Natural killer cell (primary cell): ENCODE measurements at regions not wholly inside any gene's neighbourhood (a gene's known extent, or its start where the extent isn't known, plus 50 kb on each side); places are given as distances from the start of the nearest gene placed in this dataset.

Experiments used
- ATAC-seq, 3 donors: fragments of 150-1000 bp in 2 of 3; fragments of 200-7000 bp in 1 of 3; cut with Tn5 transposase; 1 replicate in 1 of 3; 2 replicates in 2 of 3; pipeline ENCODE4 v1.10.0; 2021; ENCODE audit warnings: mild to moderate bottlenecking in 2 of 3, moderate library complexity in 2 of 3
- DNase-seq, 2 donors: peaks; one replicate each; pipeline versions ENCODE4 v3.0.0 to v3.0.0-alpha.2; 2013 to 2021; ENCODE audit warnings: mixed read lengths in 1 of 2
- H3K27ac ChIP-seq: one replicate; pipeline ENCODE4 v1.5.1; 2013; ENCODE audit warnings: mild to moderate bottlenecking, low read length
- H3K27me3 ChIP-seq: one replicate; pipeline ENCODE4 v1.6.1; 2013; ENCODE audit warnings: low read length; ENCODE audit not compliant: control insufficient read depth, insufficient read depth
- H3K36me3 ChIP-seq: one replicate; pipeline ENCODE4 v1.6.1; 2013; ENCODE audit warnings: low read length; ENCODE audit not compliant: control insufficient read depth, insufficient read depth
- H3K4me1 ChIP-seq: one replicate; pipeline ENCODE4 v1.6.1; 2013; ENCODE audit warnings: low read length; ENCODE audit not compliant: control insufficient read depth, insufficient read depth
- H3K4me3 ChIP-seq: one replicate; pipeline ENCODE4 v1.5.1; 2013; ENCODE audit warnings: low read length
- H3K9me3 ChIP-seq: one replicate; pipeline ENCODE4 v1.6.1; 2013; ENCODE audit warnings: low read length; ENCODE audit not compliant: control insufficient read depth, insufficient read depth
- H3K27ac Mint-ChIP-seq, 2 donors: one replicate each; pipeline ENCODE4 v1.8.0; 2022; ENCODE audit warnings: mild to moderate bottlenecking in 2 of 2, mixed read lengths in 2 of 2, moderate library complexity in 1 of 2
- H3K27me3 Mint-ChIP-seq, 2 donors: one replicate each; pipeline ENCODE4 v1.8.0; 2022; ENCODE audit warnings: low read depth in 2 of 2, mixed read lengths in 2 of 2
- H3K36me3 Mint-ChIP-seq: one replicate; pipeline ENCODE4 v1.8.0; 2022; ENCODE audit warnings: mixed read lengths
- H3K4me1 Mint-ChIP-seq, 2 donors: one replicate each; pipeline ENCODE4 v1.8.0; 2022; ENCODE audit warnings: mixed read lengths in 2 of 2
- H3K4me3 Mint-ChIP-seq: one replicate; pipeline ENCODE4 v1.8.0; 2022; ENCODE audit warnings: mild to moderate bottlenecking, moderate library complexity, mixed read lengths
- H3K9me3 Mint-ChIP-seq, 2 donors: one replicate each; pipeline ENCODE4 v1.8.0; 2022; ENCODE audit warnings: mixed read lengths in 2 of 2
- CTCF ChIP-seq: fragments of 200-600 bp; IDR thresholded peaks from one replicate; pipeline ENCODE4 v1.8.0; 2022; ENCODE audit warnings: antibody characterized with exemption
- WGBS: methylation state at CpG from one replicate; pipeline ENCODE4 v1.1.7; 2013; ENCODE audit warnings: missing lambda C conversion rate; ENCODE audit not compliant: insufficient coverage; 5-methylcytosine and 5-hydroxymethylcytosine counted together
- intact Hi-C: fragments of 100-400 bp; cut with micrococcal nuclease; formaldehyde crosslinking; loops from one replicate; pipeline ENCODE4 v1.14.2; 2022

GRCh38 chr6:23245572-23245971, 676.2 kb downstream of the HDGFL1 start:
- H3K27ac ChIP-seq, result no peak overlapping the region
- H3K36me3 Mint-ChIP-seq, result peaks cover 15% of the 10 kb centered on the region
- intact Hi-C loops, result no loop called here
- H3K27ac Mint-ChIP-seq, result no peak overlapping the region
- no peak for DNase-seq
- no peak overlapping the region for H3K4me3 Mint-ChIP-seq
- no peaks in the 10 kb centered on the region for H3K4me1 Mint-ChIP-seq
- no peak overlapping the region for H3K4me3 ChIP-seq
- no peaks in the 10 kb centered on the region for H3K27me3 ChIP-seq
- no peak for ATAC-seq
- no peaks in the 10 kb centered on the region for H3K4me1 ChIP-seq
- no peaks in the 10 kb centered on the region for H3K36me3 ChIP-seq
- no peaks in the 10 kb centered on the region for H3K9me3 ChIP-seq
- peaks cover 7 to 18% of the 10 kb centered on the region in 2 donors for H3K9me3 Mint-ChIP-seq
- TF ChIP-seq CTCF, result no peak
- no peaks in the 10 kb centered on the region for H3K27me3 Mint-ChIP-seq

- Mint-ChIP-seq H3K9me3 (peaks cover 8 to 15% of the 10 kb centered on the region in 2 donors), H3K27me3 (no peaks in the 10 kb centered on the region), H3K36me3 (peaks cover 4% of the 10 kb centered on the region), H3K4me3 (no peak overlapping the region), H3K4me1 (no peaks in the 10 kb centered on the region), H3K27ac (no peak overlapping the region)
- no peaks in the 10 kb centered on the region for H3K36me3 ChIP-seq
- H3K27ac ChIP-seq, result no peak overlapping the region
- H3K4me1 ChIP-seq, result no peaks in the 10 kb centered on the region
- H3K4me3 ChIP-seq, result no peak overlapping the region
- no peaks in the 10 kb centered on the region for H3K9me3 ChIP-seq
- 93% methylated on average over 3 of the region's 4 CpGs for WGBS
- DNase-seq, result no peak
- no peak for ATAC-seq
- no peaks in the 10 kb centered on the region for H3K27me3 ChIP-seq
- intact Hi-C loops, result no loop called here
- no peak for TF ChIP-seq CTCF
Measured at GRCh38 chr6:23246896-23247295, 677.5 kb downstream of the HDGFL1 start.

GRCh38 chr6:23250556-23250955, 681.2 kb downstream of the HDGFL1 start:
- peaks cover 11 to 15% of the 10 kb centered on the region in 2 donors for H3K9me3 Mint-ChIP-seq
- DNase-seq (no peak), ATAC-seq (no peak)
- no peak overlapping the region for H3K4me3 ChIP-seq
- no peaks in the 10 kb centered on the region for H3K27me3 Mint-ChIP-seq
- no peak for TF ChIP-seq CTCF
- no peaks in the 10 kb centered on the region for H3K9me3 ChIP-seq
- H3K27me3 ChIP-seq, result no peaks in the 10 kb centered on the region
- H3K4me3 Mint-ChIP-seq, result no peak overlapping the region
- H3K27ac ChIP-seq, result no peak overlapping the region
- H3K36me3 ChIP-seq, result no peaks in the 10 kb centered on the region
- H3K27ac Mint-ChIP-seq, result no peak overlapping the region
- no peaks in the 10 kb centered on the region for H3K4me1 ChIP-seq
- H3K36me3 Mint-ChIP-seq, result no peaks in the 10 kb centered on the region
- intact Hi-C loops, result no loop called here
- WGBS, result no CpG with 5 or more reads among the region's 2 CpGs
- no peaks in the 10 kb centered on the region for H3K4me1 Mint-ChIP-seq

GRCh38 chr6:23262864-23263263, 693.5 kb downstream of the HDGFL1 start:
- intact Hi-C loops, result no loop called here
- no peak overlapping the region for H3K4me3 ChIP-seq
- 100% methylated on average over 1 of the region's 2 CpGs for WGBS
- H3K4me1 ChIP-seq, result no peaks in the 10 kb centered on the region
- H3K36me3 ChIP-seq, result no peaks in the 10 kb centered on the region
- Mint-ChIP-seq H3K4me1 (no peaks in the 10 kb centered on the region), H3K36me3 (peaks cover 12% of the 10 kb centered on the region), H3K9me3 (peaks cover 16 to 30% of the 10 kb centered on the region in 2 donors), H3K27ac (no peak overlapping the region), H3K27me3 (no peaks in the 10 kb centered on the region), H3K4me3 (no peak overlapping the region)
- no peak for TF ChIP-seq CTCF
- no peaks in the 10 kb centered on the region for H3K27me3 ChIP-seq
- DNase-seq (no peak), ATAC-seq (no peak)
- H3K9me3 ChIP-seq, result peaks cover 8% of the 10 kb centered on the region
- no peak overlapping the region for H3K27ac ChIP-seq
